H1 (cell line): ENCODE measurements at regions not wholly inside any gene's neighbourhood (a gene's known extent, or its start where the extent isn't known, plus 50 kb on each side); places are given as distances from the start of the nearest gene placed in this dataset.

ENCODE experiments used
- ATF3 ChIP-seq: IDR thresholded peaks from 2 replicates; pipeline ENCODE4 v1.6.1; 2011; ENCODE audit warnings: low read depth, mild to moderate bottlenecking, low read length; ENCODE audit not compliant: insufficient read depth
- CTCF ChIP-seq, 3 experiments: IDR thresholded peaks; 1 replicate in 2 of 3; 2 replicates in 1 of 3; pipeline versions ENCODE4 v1.5.1 to v1.6.1; 2011; ENCODE audit warnings: low read length in 3 of 3, mild to moderate bottlenecking in 3 of 3, inconsistent platforms in 2 of 3, low read depth in 1 of 3, moderate library complexity in 1 of 3; ENCODE audit not compliant: insufficient read depth in 1 of 3; ENCODE audit errors: control extremely low read depth in 1 of 3
- GTF2F1 ChIP-seq: IDR thresholded peaks from 2 replicates; pipeline ENCODE4 v1.6.1; 2012; ENCODE audit warnings: low read depth, low read length, improper control_type of control experiment, borderline replicate concordance
- RAD21 ChIP-seq, 2 experiments: IDR thresholded peaks in 1 of 2; conservative IDR thresholded peaks in 1 of 2; 2 replicates each; pipeline ENCODE4 v1.6.1; 2011; ENCODE audit warnings: low read depth in 2 of 2, low read length in 2 of 2, improper control_type of control experiment in 1 of 2, inconsistent platforms in 1 of 2, mild to moderate bottlenecking in 1 of 2, moderate library complexity in 1 of 2
- RFX5 ChIP-seq: IDR thresholded peaks from 2 replicates; pipeline ENCODE4 v1.6.1; 2011; ENCODE audit warnings: low read depth, low read length, improper control_type of control experiment, borderline replicate concordance
- TCF12 ChIP-seq: IDR thresholded peaks from 2 replicates; pipeline ENCODE4 v1.6.1; 2011; ENCODE audit warnings: low read depth, mild to moderate bottlenecking, low read length

GRCh38 chr7:159281573-159281972 lies 136.9 kb upstream of the VIPR2 start (continued):
- TF ChIP-seq RAD21 (IDR thresholded peaks at IDR 0.05 in 1 of 2, conservative IDR thresholded peaks at IDR 0.05 in 1 of 2; ENCODE audit: low read depth in 2 of 2, low read length in 2 of 2): no peak
- no peak for TF ChIP-seq GTF2F1
- no peak for TF ChIP-seq ATF3
- no peak for TF ChIP-seq TCF12
- no peak for TF ChIP-seq CTCF (IDR thresholded peaks at IDR 0.05; ENCODE audit: control extremely low read depth in 1 of 3, insufficient read depth in 1 of 3, low read depth in 1 of 3, low read length in 3 of 3)
- TF ChIP-seq RFX5: no peak
